GM19438 (cell line): ENCODE measurements at regions not wholly inside any gene's neighbourhood (a gene's known extent, or its start where the extent isn't known, plus 50 kb on each side); places are given as distances from the start of the nearest gene placed in this dataset.

Source experiments
- ATAC-seq: cut with Tn5 transposase; IDR thresholded peaks from one replicate; pipeline ENCODE4 v1.9.1; 2021; ENCODE audit warnings: low read depth; ENCODE audit not compliant: unreplicated experiment

- ATAC-seq = no peak
Observed at GRCh38 chr16:59411961-59412841, 678.1 kb upstream of the GOT2 start.

GRCh38 chr16:59410451-59410850 lies 676.3 kb upstream of the GOT2 start:
- no peak for ATAC-seq

- no peak for ATAC-seq
Observed at GRCh38 chr16:59405802-59406201, 671.7 kb upstream of the GOT2 start.

DNA sequence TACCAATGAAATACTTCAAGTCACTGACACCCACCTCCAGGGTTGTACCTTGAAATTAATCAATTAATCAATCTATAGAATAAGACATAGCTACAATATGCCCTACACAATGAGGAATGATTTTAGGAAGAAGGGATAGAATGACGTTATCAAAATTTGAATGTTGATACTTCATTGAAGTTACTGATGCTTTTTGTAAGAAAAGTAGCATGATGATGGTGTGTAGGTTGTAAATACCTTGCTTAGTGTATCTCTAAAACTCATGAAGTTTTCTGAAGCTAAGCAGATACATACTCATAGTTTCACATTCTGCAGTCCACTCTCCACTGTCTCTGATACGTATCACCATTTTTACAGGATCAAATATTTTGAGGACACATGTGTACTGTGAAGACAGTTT lies 670.4 kb upstream of the GOT2 start:
- ATAC-seq = no peak

DNA sequence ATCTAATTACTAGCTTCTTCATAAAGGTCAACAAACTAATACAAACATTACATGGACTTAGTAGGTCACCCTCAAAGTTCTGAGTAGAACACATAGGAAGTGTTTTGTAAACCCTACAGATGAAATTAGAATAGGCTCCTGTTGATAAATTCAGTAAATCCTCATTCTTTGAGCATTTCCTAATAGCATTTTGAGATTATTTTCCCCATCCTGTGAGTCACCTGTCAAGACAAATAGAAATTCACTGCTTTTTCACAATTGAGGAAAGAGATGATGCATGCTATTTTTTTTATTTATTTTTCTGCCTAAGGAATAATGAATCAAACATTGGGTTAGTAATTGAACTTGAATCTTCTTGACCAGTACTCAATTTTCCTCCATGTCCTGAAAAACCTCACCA lies 666.7 kb upstream of the GOT2 start:
- no peak for ATAC-seq

DNA sequence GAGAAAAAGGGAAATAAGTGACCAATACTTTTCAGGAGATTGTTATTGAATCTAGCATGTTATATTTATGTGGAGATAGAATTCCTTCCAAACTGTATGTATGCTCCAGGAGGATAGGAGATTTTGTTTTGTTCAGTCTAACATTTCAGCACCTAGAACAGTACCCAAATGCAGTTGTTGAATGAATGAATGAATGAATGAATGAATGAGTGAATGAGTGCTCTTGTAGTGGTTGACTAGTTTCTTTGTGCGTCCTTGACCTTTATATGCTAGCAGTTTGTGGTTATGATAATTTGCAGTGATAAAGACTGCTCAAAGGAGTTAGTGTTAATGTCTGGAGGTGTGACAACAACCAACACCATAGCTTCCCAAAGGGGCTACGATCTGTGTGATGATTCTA lies 663.5 kb upstream of the GOT2 start:
- no peak for ATAC-seq

DNA sequence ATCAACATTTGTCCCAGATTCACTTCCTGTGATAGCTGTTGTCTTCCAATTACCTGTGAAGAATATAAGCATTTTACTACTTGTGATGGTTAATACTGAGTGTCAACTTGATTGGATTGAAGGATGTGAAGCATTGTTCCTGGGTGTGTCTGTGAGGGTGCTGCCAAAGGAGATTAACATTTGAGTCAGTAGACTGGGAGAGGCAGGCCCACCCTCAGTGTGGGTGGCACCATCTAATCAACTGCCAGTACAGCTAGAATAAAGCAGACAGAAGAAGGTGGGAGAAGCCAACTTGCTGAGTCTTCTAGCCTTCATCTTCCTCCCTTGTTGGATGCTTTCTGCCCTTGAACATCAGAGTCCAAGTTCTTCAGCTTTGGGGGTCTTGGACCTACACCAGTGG lies 660.4 kb upstream of the GOT2 start:
- ATAC-seq = no peak

DNA sequence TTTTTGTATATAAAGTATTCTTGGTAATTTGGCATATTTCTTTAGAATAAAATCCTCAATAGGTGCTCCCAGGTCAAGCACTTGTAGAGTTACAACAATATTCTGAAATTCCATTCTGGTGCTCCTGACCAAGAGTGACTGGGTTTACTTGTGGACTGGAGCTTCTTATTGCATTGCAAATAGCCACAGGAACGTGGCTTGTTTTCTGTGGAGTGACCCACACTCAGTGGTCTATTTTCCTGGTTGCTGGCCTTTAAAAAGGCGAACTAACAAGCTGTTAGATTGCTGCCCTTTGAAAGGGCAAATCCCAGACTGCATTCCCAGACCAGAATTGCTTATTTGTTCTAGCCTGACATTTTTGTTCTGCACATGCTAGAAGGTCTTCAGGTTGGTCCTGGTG lies 658.8 kb upstream of the GOT2 start:
- ATAC-seq = no peak

DNA sequence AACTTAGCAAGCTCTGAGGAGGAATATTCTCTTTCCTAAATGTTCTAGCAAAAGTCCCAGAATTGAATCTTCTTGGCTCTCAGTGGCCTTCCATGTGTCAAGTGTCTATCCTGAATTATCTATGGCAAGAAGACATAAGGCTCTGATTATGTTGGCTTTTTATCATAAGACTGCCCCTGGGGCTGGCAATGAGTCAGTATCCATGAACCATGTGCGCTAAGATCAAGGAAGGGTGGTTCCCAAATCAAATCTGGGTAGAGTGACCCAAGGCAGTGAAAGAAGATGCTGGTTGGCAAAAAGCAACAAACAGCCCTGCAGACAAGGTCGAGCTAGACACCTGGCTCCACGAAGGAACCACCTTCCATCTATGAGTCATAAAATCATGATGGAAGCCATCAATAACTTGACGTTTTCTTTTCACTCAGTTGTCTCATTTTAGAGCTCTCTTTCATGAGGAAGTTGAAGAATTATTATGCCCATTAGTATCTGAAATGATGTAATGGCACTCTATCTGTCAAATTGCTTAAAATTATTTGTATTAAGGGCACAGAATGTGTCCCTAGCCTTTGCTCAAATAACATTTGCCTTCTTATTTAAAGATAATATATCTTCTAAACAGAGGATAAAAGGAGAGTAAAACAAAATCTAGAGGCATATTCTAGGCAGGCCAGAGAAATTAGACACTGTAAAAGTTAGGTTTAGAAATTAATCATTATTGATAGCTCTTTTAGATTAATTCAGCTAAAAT lies 657.7 kb upstream of the GOT2 start:
- no peak for ATAC-seq

GRCh38 chr16:59385959-59386358 lies 651.8 kb upstream of the GOT2 start:
- ATAC-seq = no peak

GRCh38 chr16:59385491-59385890 lies 651.4 kb upstream of the GOT2 start:
- no peak for ATAC-seq

GRCh38 chr16:59373632-59374031 lies 639.5 kb upstream of the GOT2 start:
- no peak for ATAC-seq

- no peak for ATAC-seq
Observed at GRCh38 chr16:59370717-59371116, 636.6 kb upstream of the GOT2 start.

DNA sequence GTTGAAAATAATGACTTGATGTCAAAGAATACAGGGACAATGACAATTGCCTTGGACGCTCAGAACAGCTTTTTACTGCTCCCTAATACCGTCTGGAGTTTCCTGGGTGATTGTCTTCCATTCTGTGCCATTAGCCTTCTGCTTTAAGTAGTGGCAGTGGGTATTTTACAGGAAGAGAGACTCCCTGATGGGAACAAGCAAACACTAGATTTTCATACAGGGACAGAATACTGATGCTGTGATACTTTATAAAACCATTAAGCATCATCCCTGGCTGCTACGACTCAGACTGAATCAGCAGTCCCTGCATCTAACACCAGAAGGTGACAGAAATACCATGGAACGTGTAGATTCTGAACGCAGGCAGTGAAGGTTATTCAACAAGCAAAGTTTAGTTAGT lies 635.4 kb upstream of the GOT2 start:
- ATAC-seq = no peak

- ATAC-seq = no peak
Observed at GRCh38 chr16:59368586-59368985, 634.5 kb upstream of the GOT2 start.

DNA sequence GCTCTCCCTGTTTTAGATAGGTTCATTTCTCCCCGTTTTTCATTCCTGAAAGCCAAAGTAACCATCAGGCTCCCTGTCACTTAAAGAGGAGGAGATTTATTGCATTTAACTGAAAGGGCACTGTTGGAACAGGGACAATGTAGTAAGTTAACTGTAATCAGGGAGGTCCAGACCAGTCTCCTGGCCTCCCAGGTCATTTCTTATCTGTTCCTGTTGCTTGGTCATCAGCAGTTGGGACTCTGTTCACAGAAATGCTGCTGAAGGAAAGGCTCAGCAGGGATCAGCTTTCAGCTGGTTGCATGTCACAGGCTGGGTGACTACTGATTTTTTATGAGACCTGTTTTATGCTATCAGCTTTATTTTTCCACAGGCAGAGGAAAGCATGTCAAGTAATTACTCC lies 622.6 kb upstream of the GOT2 start:
- ATAC-seq = no peak

- no peak for ATAC-seq
Observed at GRCh38 chr16:59356144-59356543, 622.0 kb upstream of the GOT2 start.

- no peak for ATAC-seq
Observed at GRCh38 chr16:59355704-59356103, 621.6 kb upstream of the GOT2 start.

- no peak for ATAC-seq
Observed at GRCh38 chr16:59351305-59351903, 617.3 kb upstream of the GOT2 start.

GRCh38 chr16:59350670-59351069 lies 616.6 kb upstream of the GOT2 start:
- no peak for ATAC-seq

DNA sequence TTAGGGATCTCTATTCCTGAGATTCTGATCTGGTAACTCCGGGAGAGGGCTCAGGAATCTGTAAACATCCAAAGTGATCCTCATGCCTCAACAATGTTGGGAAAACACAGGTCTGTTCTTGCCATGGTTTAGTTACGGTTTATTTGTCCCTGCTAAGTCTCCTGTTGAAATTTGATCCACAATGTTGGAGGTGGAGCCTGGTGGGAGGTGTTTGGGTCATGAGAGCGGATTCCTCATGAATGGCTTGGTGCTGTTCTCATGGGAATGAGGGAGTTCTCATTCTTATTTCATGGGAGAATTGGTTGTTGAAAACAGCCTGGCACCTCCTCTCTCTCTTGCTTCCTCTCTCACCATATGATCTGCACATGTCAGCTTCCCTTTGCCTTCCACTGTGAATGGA lies 608.6 kb upstream of the GOT2 start:
- ATAC-seq = no peak

DNA sequence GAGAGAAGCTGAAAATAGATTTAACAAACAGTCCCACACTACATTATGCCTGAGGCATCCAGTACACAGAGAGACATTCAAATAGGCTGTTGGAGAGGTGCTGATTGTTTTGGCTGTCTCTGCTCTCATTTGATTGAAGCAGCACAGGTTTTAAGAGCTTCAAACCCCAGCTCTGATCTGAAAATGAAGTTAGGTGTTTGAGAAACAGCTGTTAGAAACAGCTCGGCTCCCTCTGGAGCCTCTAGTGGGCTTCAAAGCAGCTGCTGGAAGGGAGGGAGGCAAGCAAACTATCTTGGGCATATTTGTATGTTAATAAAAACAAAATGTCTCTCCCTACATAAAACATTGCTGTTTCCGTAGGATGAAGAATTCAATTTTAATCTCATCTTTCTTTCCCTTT lies 607.3 kb upstream of the GOT2 start:
- ATAC-seq = no peak
